RWPE1 (cell line): ENCODE measurements at regions not wholly inside any gene's neighbourhood (a gene's known extent, or its start where the extent isn't known, plus 50 kb on each side); places are given as distances from the start of the nearest gene placed in this dataset.

ENCODE experiments used
- CTCF ChIA-PET: fragments of 350-600 bp; sonication (Branson Sonifier 250); formaldehyde crosslinking; extraction: SDS; loops from one replicate; lab custom pipeline; 2021; lab: Yijun Ruan, JAX
- POLR2A ChIA-PET: fragments of 400-600 bp; formaldehyde crosslinking; extraction: SDS; loops from one replicate; lab custom pipeline; 2020; ENCODE audit warnings: antibody characterized with exemption; ENCODE audit not compliant: low non-redundant PET; lab: Yijun Ruan, JAX
- DNase-seq: peaks from one replicate; pipeline ENCODE4 v3.0.0; 2012; ENCODE audit warnings: low spot score
- H3K27ac ChIP-seq: fragments of 450-650 bp; 2 replicates; pipeline ENCODE4 v1.5.1; 2017
- CTCF ChIP-seq: fragments of 450-650 bp; conservative IDR thresholded peaks from 2 replicates; pipeline ENCODE4 v1.5.1; 2017; ENCODE audit warnings: low read depth, mild to moderate bottlenecking

- no peak overlapping the region for H3K27ac ChIP-seq
- DNase-seq, result no peak
- CTCF ChIA-PET, result no interaction called here
- TF ChIP-seq CTCF, result no peak
- POLR2A ChIA-PET, result no interaction called here
These were observed 125.5 kb downstream of the TFCP2L1 start for GRCh38 chr2:121159291-121160071.

GRCh38 chr2:121160366-121160765, 124.6 kb downstream of the TFCP2L1 start:
- ChIA-PET POLR2A (no interaction called here), CTCF (interaction anchor here (0.9 kb wide), 1 partner anchor 65 kb away, joined by 4 read pairs; no protein-coding TSS in a partner anchor)
- TF ChIP-seq CTCF, result no peak
- DNase-seq, result no peak
- H3K27ac ChIP-seq, result no peak overlapping the region

GRCh38 chr2:121161272-121161671, 123.7 kb downstream of the TFCP2L1 start:
- no peak for DNase-seq
- ChIA-PET CTCF (interaction anchor here (0.5 to 0.9 kb wide), 2 partner anchors 66 to 465 kb away, joined by 3 to 4 read pairs; no protein-coding TSS in a partner anchor), POLR2A (no interaction called here)
- TF ChIP-seq CTCF, result no peak
- H3K27ac ChIP-seq, result no peak overlapping the region

GRCh38 chr2:121162893-121163292, 122.1 kb downstream of the TFCP2L1 start:
- CTCF ChIA-PET, result no interaction called here
- TF ChIP-seq CTCF, result no peak
- H3K27ac ChIP-seq, result no peak overlapping the region
- POLR2A ChIA-PET, result no interaction called here
- DNase-seq, result no peak

GRCh38 chr2:121164042-121164441, 121.0 kb downstream of the TFCP2L1 start:
- no peak for DNase-seq
- no peak overlapping the region for H3K27ac ChIP-seq
- ChIA-PET CTCF (interaction anchor here (0.9 kb wide), 1 partner anchor 9 kb away, joined by 3 read pairs; no protein-coding TSS in a partner anchor), POLR2A (no interaction called here)
- no peak for TF ChIP-seq CTCF

- no peak for TF ChIP-seq CTCF
- H3K27ac ChIP-seq, result no peak overlapping the region
- POLR2A ChIA-PET, result no interaction called here
- CTCF ChIA-PET, result no interaction called here
- no peak for DNase-seq
These were observed 119.9 kb downstream of the TFCP2L1 start for GRCh38 chr2:121165038-121165542.
